Heart left ventricle (tissue), 16 donors: ENCODE measurements at regions not wholly inside any gene's neighbourhood (a gene's known extent, or its start where the extent isn't known, plus 50 kb on each side); places are given as distances from the start of the nearest gene placed in this dataset.

Experiments
- ATAC-seq, 4 donors: fragments of 200-7000 bp; cut with Tn5 transposase; one replicate each; pipeline ENCODE4 v1.9.1; 2020 to 2022; ENCODE audit warnings: moderate library complexity in 4 of 4, mild to moderate bottlenecking in 3 of 4, moderate number of reproducible peaks in 1 of 4
- DNase-seq, 5 donors: peaks; one replicate each; pipeline ENCODE4 v3.0.0-alpha.2; 2020
- H3K27ac ChIP-seq, 12 donors: fragments of 200-600 bp; sonication (generic) in 4 of 12; one replicate each; pipeline versions ENCODE4 v1.5.0 to v1.8.0; 2016 to 2022; ENCODE audit warnings: mild to moderate bottlenecking in 2 of 12
- H3K27me3 ChIP-seq, 9 donors: fragments of 200-600 bp; sonication (generic) in 2 of 9; one replicate each; pipeline versions ENCODE4 v1.5.1 to v1.8.0; 2016 to 2022; ENCODE audit warnings: mild to moderate bottlenecking in 3 of 9
- H3K36me3 ChIP-seq, 9 donors: fragments of 200-600 bp; sonication (generic) in 2 of 9; one replicate each; pipeline versions ENCODE4 v1.5.0 to v1.8.0; 2018 to 2022; ENCODE audit warnings: mild to moderate bottlenecking in 2 of 9
- H3K4me1 ChIP-seq, 12 donors: fragments of 200-600 bp; sonication (generic) in 4 of 12; one replicate each; pipeline versions ENCODE4 v1.5.0 to v1.8.0; 2016 to 2022; ENCODE audit warnings: mild to moderate bottlenecking in 3 of 12
- H3K4me3 ChIP-seq, 12 donors: fragments of 200-600 bp; sonication (generic) in 4 of 12; one replicate each; pipeline versions ENCODE4 v1.5.0 to v1.8.0; 2017 to 2022; ENCODE audit warnings: mild to moderate bottlenecking in 9 of 12, moderate library complexity in 4 of 12
- H3K9me3 ChIP-seq, 12 donors: fragments of 200-600 bp; sonication (generic) in 4 of 12; one replicate each; pipeline versions ENCODE4 v1.5.0 to v1.8.0; 2016 to 2022; ENCODE audit warnings: mild to moderate bottlenecking in 1 of 12
- POLR2A ChIP-seq, 2 donors: fragments of 450-650 bp; IDR thresholded peaks; one replicate each; pipeline ENCODE4 v1.6.1; 2017; ENCODE audit warnings: antibody characterized with exemption in 2 of 2, mild to moderate bottlenecking in 2 of 2, moderate library complexity in 2 of 2
- WGBS, 4 donors: extraction: QIAGEN DNeasy Blood & Tissue Kit in 2 of 4; methylation state at CpG; one replicate each; pipeline versions ENCODE4 v1.1.5 to v1.1.7; 2013 to 2018; 5-methylcytosine and 5-hydroxymethylcytosine counted together
- intact Hi-C, 10 donors: fragments of 100-400 bp; cut with DNase I; formaldehyde crosslinking; loops; one replicate each; pipeline versions ENCODE4 v1.11.1 to v1.14.2; 2022
- TF ChIP-seq, protein P1 (sequence below), 12 donors: fragments of 200-600 bp; sonication (generic) in 4 of 12; IDR thresholded peaks; one replicate each; pipeline versions ENCODE4 v1.5.0 to v1.8.0; 2018 to 2022; ENCODE audit warnings: antibody characterized with exemption in 12 of 12, mild to moderate bottlenecking in 5 of 12
- donor health status: ischemic (EF 13 %, LVEDD 7.1; RV severe dilation, severe dysfunction).
- donor health status: healthy with polysubstance abuse.
- donor health status: DM: no; HTN: yes; CAD: no.
- donor health status: DM: no; HTN: no; CAD: no.
- donor health status: ischemic (EF 25% LVEDD 6.9; RV normal size, moderate dysfunction).
- donor health status: ischemic (EF 25% LVEDD 5.7; RV mildly dilated, moderate dysfunction).
- donor health status: healthy.
- donor health status: DM: yes; HTN: yes; CAD: no.
- donor health status: ischemic (EF 35%, LVEDD 5.7; RV mildly dilated, moderate dysfunction).
- donor health status: nonischemic (EF 11% LVEDD 7.7; RV severe dilation, severe dysfunction).
- donor health status: DM: yes; HTN: yes; CAD: no.
- donor health status: PGD.
- donor health status: ischemic (EF 29% LVEDD 5.4; RV normal size, mild dysfunction).
- donor health status: nonischemic (EF 23%, LVEDD 6.1; RV moderate dilation, normal function).

DNA sequence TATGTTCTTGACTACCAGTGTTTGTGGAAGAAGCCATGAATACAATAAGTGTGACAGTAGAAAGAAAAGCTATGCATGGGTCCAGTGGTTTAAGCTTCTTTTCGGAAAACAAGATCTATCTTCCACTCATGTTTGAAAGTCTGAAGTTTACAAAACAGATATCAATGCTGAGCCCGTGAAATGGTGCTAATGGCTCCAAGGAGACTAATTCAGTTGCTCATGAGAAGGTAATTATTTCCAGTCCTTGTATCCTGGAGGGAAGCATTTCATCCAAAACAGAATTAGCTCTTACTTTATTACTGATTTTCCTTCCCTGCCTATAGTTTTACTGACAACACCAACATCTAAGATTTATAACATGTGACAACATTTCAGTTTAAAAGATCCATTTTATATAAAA, 1364.9 kb downstream of the PCDH9 start:
- Histone ChIP-seq H3K9me3 (no peaks in the 10 kb centered on the region), H3K27ac (no peak overlapping the region), H3K27me3 (no peaks in the 10 kb centered on the region), H3K4me1 (no peaks in the 10 kb centered on the region), H3K36me3 (no peaks in the 10 kb centered on the region), H3K4me3 (no peak overlapping the region)
- ATAC-seq: no peak
- intact Hi-C loops: no loop called here
- no peak for DNase-seq
- WGBS, 4 donors: 74 to 91% (median 85%) methylated on average over 2 of the region's 2 CpGs
- TF ChIP-seq, protein P1, sequence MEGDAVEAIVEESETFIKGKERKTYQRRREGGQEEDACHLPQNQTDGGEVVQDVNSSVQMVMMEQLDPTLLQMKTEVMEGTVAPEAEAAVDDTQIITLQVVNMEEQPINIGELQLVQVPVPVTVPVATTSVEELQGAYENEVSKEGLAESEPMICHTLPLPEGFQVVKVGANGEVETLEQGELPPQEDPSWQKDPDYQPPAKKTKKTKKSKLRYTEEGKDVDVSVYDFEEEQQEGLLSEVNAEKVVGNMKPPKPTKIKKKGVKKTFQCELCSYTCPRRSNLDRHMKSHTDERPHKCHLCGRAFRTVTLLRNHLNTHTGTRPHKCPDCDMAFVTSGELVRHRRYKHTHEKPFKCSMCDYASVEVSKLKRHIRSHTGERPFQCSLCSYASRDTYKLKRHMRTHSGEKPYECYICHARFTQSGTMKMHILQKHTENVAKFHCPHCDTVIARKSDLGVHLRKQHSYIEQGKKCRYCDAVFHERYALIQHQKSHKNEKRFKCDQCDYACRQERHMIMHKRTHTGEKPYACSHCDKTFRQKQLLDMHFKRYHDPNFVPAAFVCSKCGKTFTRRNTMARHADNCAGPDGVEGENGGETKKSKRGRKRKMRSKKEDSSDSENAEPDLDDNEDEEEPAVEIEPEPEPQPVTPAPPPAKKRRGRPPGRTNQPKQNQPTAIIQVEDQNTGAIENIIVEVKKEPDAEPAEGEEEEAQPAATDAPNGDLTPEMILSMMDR (IDR thresholded peaks at IDR 0.05): no peak
- no peak for TF ChIP-seq POLR2A (IDR thresholded peaks at IDR 0.05)

DNA sequence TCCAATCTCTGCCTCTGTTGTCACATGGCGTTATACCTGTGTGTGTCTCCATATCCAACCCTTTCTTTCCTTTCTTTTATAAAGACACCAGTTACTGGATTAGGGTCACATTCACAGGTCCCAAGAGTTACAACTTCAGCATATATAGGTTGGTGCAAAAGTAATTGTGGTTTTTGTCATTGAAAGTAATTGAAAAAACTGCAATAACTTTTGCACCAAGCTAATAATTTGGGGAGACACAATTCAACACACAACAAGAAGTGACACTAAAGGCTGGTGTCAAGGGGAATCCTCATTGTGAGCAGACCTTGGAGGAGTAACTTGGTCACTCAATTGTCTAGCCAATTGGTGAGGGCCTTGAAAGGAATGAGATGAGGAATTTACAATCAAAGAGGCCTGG, 1366.1 kb downstream of the PCDH9 start:
- H3K27ac ChIP-seq: no peak overlapping the region
- 91 to 100% (median 93%) methylated on average over 1 of the region's 1 CpG for WGBS, 4 donors

DNA sequence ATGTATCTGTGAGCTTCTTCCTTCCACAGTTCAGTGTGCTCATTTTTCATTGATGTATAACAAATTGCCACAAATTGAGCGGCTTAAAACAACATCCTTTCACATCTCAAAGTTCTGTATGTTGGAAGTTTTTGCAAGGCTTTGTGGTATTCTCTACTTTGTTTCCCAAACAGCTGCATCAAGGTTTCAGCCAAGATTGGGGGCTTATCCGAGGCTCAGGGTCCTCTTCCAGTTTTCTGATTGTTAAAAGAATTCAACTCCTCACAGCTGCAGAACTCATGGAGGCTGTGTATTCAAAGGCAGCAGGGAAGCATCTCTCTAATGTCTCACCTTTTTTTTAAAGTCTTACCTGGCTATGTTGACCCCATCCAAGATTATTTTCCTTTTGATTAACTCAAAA, 1369.8 kb downstream of the PCDH9 start:
- no peaks in the 10 kb centered on the region for H3K36me3 ChIP-seq
- no peaks in the 10 kb centered on the region for H3K27me3 ChIP-seq
- WGBS, 4 donors: 64 to 78% (median 70%) methylated on average over 2 of the region's 2 CpGs
- intact Hi-C loops: no loop called here
- no peak for DNase-seq
- TF ChIP-seq POLR2A (IDR thresholded peaks at IDR 0.05): no peak
- TF ChIP-seq, protein P1 (IDR thresholded peaks at IDR 0.05): no peak
- no peak overlapping the region for H3K4me3 ChIP-seq
- no peaks in the 10 kb centered on the region for H3K9me3 ChIP-seq
- no peaks in the 10 kb centered on the region for H3K4me1 ChIP-seq
- no peak for ATAC-seq
- no peak overlapping the region for H3K27ac ChIP-seq

More for the DNA sequence above, 1366.1 kb downstream of the PCDH9 start:
- H3K4me1 ChIP-seq: no peaks in the 10 kb centered on the region
- H3K27me3 ChIP-seq: no peaks in the 10 kb centered on the region
- no peak for ATAC-seq
- intact Hi-C loops: no loop called here
- TF ChIP-seq, protein P1 (IDR thresholded peaks at IDR 0.05): no peak
- TF ChIP-seq POLR2A (IDR thresholded peaks at IDR 0.05): no peak
- H3K36me3 ChIP-seq: no peaks in the 10 kb centered on the region
- H3K9me3 ChIP-seq: no peaks in the 10 kb centered on the region
- no peak overlapping the region for H3K4me3 ChIP-seq
- DNase-seq: no peak

DNA sequence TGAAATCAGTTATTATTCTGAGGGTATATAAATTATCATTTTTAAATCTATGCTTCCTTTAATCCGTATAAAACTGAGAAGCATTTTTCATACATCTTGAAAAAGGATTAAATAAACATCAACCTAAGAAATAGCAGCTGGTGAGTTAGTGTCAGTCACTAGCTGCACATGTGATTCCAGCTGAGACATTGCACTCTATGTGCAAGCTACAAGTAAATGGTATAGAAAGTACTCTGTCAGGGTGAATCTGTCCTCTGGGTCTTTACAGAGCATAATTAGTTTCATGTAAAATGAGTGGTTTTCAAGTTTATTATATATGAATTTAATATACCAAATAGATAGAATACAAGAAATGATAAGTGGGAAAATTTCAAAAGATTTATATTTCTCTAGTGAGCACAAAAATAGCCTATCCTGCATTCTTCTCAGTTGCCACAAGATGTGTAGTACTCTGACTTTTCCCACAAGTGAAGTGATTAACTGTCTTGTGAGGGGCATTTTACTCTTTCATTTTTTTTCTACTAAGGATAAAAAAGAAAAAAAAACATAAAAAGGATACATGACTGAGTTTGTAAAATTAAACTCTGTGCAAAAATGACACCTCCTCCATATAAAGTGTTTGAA, 1372.1 kb downstream of the PCDH9 start:
- ATAC-seq (no peak), DNase-seq (no peak)
- Histone ChIP-seq H3K27me3 (no peaks in the 10 kb centered on the region), H3K9me3 (no peaks in the 10 kb centered on the region), H3K27ac (no peak overlapping the region), H3K4me1 (no peaks in the 10 kb centered on the region), H3K4me3 (no peak overlapping the region), H3K36me3 (no peaks in the 10 kb centered on the region)
- intact Hi-C loops: no loop called here
- TF ChIP-seq, protein P1 (IDR thresholded peaks at IDR 0.05): no peak
- TF ChIP-seq POLR2A (IDR thresholded peaks at IDR 0.05): no peak
- WGBS, 4 donors: 44 to 56% (median 52%) methylated on average over 1 of the region's 1 CpG
